Gastroesophageal sphincter (tissue), 4 donors: ENCODE measurements at regions not wholly inside any gene's neighbourhood (a gene's known extent, or its start where the extent isn't known, plus 50 kb on each side); places are given as distances from the start of the nearest gene placed in this dataset.

ENCODE experiments used
- ATAC-seq: fragments of 150-250 bp; one replicate; pipeline ENCODE4 v1.9.1; 2016; ENCODE audit warnings: mild to moderate bottlenecking, moderate library complexity
- H3K27ac ChIP-seq, 4 donors: fragments of 200-600 bp; sonication (generic) in 3 of 4; 1 replicate in 3 of 4; 2 replicates in 1 of 4; pipeline ENCODE4 v1.5.1; 2016 to 2019
- H3K27me3 ChIP-seq: fragments of 200-600 bp; sonication (generic); one replicate; pipeline ENCODE4 v1.5.1; 2019
- H3K36me3 ChIP-seq, 2 donors: fragments of 200-600 bp; sonication (generic); one replicate each; pipeline ENCODE4 v1.5.1; 2019; ENCODE audit warnings: control low read depth in 1 of 2
- H3K4me1 ChIP-seq, 3 donors: fragments of 200-600 bp; sonication (generic); 1 replicate in 2 of 3; 2 replicates in 1 of 3; pipeline ENCODE4 v1.5.1; 2016 to 2019; ENCODE audit warnings: control low read depth in 2 of 3
- H3K4me3 ChIP-seq, 2 donors: fragments of 200-600 bp; sonication (generic); one replicate each; pipeline ENCODE4 v1.5.1; 2019; ENCODE audit warnings: mild to moderate bottlenecking in 1 of 2, moderate library complexity in 1 of 2
- H3K9me3 ChIP-seq, 3 donors: fragments of 200-600 bp; sonication (generic); one replicate each; pipeline ENCODE4 v1.5.1; 2017 to 2019; ENCODE audit warnings: control low read depth in 2 of 3
- CTCF ChIP-seq, 4 experiments: fragments of 200-600 bp in 2 of 4; fragments of 450-650 bp in 2 of 4; sonication (generic) in 1 of 4; IDR thresholded peaks; one replicate each; pipeline ENCODE4 v1.5.1; 2017 to 2019; ENCODE audit warnings: antibody characterized with exemption in 4 of 4, mild to moderate bottlenecking in 2 of 4, moderate library complexity in 2 of 4
- EP300 ChIP-seq: sonication (generic); formaldehyde crosslinking; IDR thresholded peaks from one replicate; pipeline ENCODE4 v1.6.1; 2017; ENCODE audit warnings: antibody characterized with exemption, mild to moderate bottlenecking
- POLR2A ChIP-seq, 2 donors: fragments of 450-650 bp; IDR thresholded peaks; one replicate each; pipeline ENCODE4 v1.6.1; 2017; ENCODE audit warnings: antibody characterized with exemption in 2 of 2, mild to moderate bottlenecking in 2 of 2, moderate library complexity in 1 of 2
- POLR2AphosphoS5 ChIP-seq: sonication (generic); formaldehyde crosslinking; IDR thresholded peaks from one replicate; pipeline ENCODE4 v1.6.1; 2017; ENCODE audit warnings: antibody characterized with exemption
- WGBS, 2 donors: methylation state at CpG; one replicate each; pipeline ENCODE4 v1.1.5; 2018; ENCODE audit warnings: low coverage in 1 of 2; 5-methylcytosine and 5-hydroxymethylcytosine counted together

DNA sequence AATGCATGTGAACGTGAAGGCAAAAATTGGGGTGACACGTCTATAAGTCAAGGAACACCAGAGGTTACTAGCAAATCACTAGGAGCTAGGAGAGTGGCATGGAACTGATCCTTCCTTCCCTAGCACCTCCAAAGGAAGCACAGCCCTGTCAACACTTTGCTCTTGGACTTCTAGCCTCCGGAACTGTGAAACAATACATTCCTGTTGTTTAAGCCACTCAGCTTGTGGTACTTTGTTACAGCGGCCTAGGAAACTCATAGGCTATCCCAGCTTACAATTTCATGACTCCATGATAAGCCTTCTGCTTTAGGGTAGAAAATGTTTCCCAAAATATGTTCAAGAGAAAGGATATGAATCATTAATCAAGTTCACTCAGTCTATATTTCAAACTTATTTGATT lies 798.1 kb downstream of the DCDC2C start:
- H3K4me1 ChIP-seq: no peaks in the 10 kb centered on the region
- WGBS, 2 donors: 86 to 90% methylated on average over 3 to 4 of the region's 4 CpGs
- no peak overlapping the region for H3K4me3 ChIP-seq
- no peak for ATAC-seq
- H3K27me3 ChIP-seq: no peaks in the 10 kb centered on the region
- H3K9me3 ChIP-seq: no peaks in the 10 kb centered on the region
- no peak overlapping the region for H3K27ac ChIP-seq
- TF ChIP-seq POLR2AphosphoS5 (no peak), CTCF (IDR thresholded peaks at IDR 0.05) (no peak), EP300 (no peak), POLR2A (IDR thresholded peaks at IDR 0.05) (no peak)
- H3K36me3 ChIP-seq: no peaks in the 10 kb centered on the region

DNA sequence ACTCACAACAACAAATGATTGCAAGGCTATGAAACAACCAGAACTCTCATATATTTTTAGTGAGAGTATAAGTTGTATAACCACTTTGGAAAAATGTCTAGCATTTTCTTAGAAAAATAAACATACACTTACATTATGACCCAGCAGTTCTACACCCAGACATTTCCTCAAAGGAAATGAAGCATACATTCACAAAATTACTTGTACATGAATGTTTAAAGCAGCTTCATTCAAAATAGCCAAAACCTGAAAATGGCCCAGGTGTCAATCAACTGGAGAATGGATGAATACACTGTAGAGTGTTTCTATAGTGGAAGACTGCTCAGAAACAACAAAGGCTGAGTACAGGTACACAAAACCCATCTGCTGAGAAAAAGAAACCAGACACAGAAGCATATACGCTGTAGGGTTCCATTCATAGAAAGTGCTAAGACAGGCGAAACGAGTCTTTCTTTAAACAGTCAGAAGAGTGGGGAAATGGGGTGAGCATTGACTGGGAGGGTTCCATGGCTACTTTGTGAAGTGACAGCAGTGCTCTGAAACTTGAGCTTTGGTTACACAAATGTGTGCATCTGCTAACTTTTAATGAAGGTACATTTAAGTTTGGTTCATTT lies 799.0 kb downstream of the DCDC2C start:
- no peaks in the 10 kb centered on the region for H3K27me3 ChIP-seq
- no peak overlapping the region for H3K4me3 ChIP-seq
- 71 to 75% methylated on average over 3 of the region's 3 CpGs for WGBS, 2 donors
- no peak for TF ChIP-seq CTCF (IDR thresholded peaks at IDR 0.05)
- TF ChIP-seq EP300: no peak
- no peak for TF ChIP-seq POLR2A (IDR thresholded peaks at IDR 0.05)
- no peak for TF ChIP-seq POLR2AphosphoS5
- no peaks in the 10 kb centered on the region for H3K4me1 ChIP-seq
- H3K9me3 ChIP-seq: no peaks in the 10 kb centered on the region
- ATAC-seq: no peak
- H3K36me3 ChIP-seq: no peaks in the 10 kb centered on the region
- no peak overlapping the region for H3K27ac ChIP-seq

DNA sequence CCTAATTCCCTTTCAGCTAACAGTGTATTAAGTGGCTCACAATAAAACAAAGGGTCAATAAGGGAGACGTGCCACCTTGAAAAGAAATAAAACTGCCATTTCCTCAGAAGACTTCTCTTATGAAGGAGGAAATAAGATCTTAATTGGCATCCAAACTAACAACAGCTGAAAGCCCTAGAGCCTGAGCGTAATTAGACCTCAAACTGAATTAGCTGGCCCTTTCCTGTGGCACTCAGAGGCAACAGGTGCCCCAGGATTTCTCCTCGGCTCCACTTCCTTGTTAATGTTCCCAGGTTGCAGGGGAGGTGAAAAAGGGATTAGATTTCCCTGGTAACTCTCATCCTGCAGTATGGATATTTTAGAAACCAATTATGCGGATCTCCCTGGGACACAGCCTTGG lies 804.3 kb downstream of the DCDC2C start:
- H3K27ac ChIP-seq: no peak overlapping the region
- H3K4me1 ChIP-seq: no peaks in the 10 kb centered on the region
- peaks cover 0 to 4% (median 0%) of the 10 kb centered on the region in 3 donors for H3K9me3 ChIP-seq
- H3K27me3 ChIP-seq: no peaks in the 10 kb centered on the region
- no peak for ATAC-seq
- H3K4me3 ChIP-seq: no peak overlapping the region
- no peak for TF ChIP-seq POLR2A (IDR thresholded peaks at IDR 0.05)
- TF ChIP-seq CTCF (IDR thresholded peaks at IDR 0.05): no peak
- TF ChIP-seq POLR2AphosphoS5: no peak
- H3K36me3 ChIP-seq: no peaks in the 10 kb centered on the region
- WGBS, 2 donors: 75 to 83% methylated on average over 3 to 4 of the region's 4 CpGs

GRCh38 chr2:4515871-4516761 lies 812.7 kb downstream of the DCDC2C start:
- no peaks in the 10 kb centered on the region for H3K4me1 ChIP-seq
- H3K4me3 ChIP-seq: no peak overlapping the region
- TF ChIP-seq POLR2AphosphoS5: no peak
- TF ChIP-seq POLR2A (IDR thresholded peaks at IDR 0.05): no peak
- TF ChIP-seq EP300: no peak
- TF ChIP-seq CTCF (IDR thresholded peaks at IDR 0.05): no peak
- WGBS, 2 donors: 56 to 58% methylated on average over 10 to 11 of the region's 11 CpGs
- H3K36me3 ChIP-seq: no peaks in the 10 kb centered on the region
- ATAC-seq: no peak
- no peaks in the 10 kb centered on the region for H3K9me3 ChIP-seq
- H3K27me3 ChIP-seq: no peaks in the 10 kb centered on the region
- H3K27ac ChIP-seq: no peak overlapping the region

GRCh38 chr2:4518596-4518995 lies 815.2 kb downstream of the DCDC2C start:
- WGBS, 2 donors: 79 to 100% methylated on average over 2 of the region's 3 CpGs
- Histone ChIP-seq H3K4me3 (no peak overlapping the region), H3K4me1 (no peaks in the 10 kb centered on the region), H3K9me3 (no peaks in the 10 kb centered on the region), H3K27ac (no peak overlapping the region), H3K36me3 (no peaks in the 10 kb centered on the region), H3K27me3 (no peaks in the 10 kb centered on the region)
- ATAC-seq: no peak
- TF ChIP-seq POLR2AphosphoS5: no peak
- no peak for TF ChIP-seq EP300
- no peak for TF ChIP-seq POLR2A (IDR thresholded peaks at IDR 0.05)
